ENCODE measurements at regions not wholly inside any gene's neighbourhood (a gene's known extent, or its start where the extent isn't known, plus 50 kb on each side); places are given as distances from the start of the nearest gene placed in this dataset.

DNA sequence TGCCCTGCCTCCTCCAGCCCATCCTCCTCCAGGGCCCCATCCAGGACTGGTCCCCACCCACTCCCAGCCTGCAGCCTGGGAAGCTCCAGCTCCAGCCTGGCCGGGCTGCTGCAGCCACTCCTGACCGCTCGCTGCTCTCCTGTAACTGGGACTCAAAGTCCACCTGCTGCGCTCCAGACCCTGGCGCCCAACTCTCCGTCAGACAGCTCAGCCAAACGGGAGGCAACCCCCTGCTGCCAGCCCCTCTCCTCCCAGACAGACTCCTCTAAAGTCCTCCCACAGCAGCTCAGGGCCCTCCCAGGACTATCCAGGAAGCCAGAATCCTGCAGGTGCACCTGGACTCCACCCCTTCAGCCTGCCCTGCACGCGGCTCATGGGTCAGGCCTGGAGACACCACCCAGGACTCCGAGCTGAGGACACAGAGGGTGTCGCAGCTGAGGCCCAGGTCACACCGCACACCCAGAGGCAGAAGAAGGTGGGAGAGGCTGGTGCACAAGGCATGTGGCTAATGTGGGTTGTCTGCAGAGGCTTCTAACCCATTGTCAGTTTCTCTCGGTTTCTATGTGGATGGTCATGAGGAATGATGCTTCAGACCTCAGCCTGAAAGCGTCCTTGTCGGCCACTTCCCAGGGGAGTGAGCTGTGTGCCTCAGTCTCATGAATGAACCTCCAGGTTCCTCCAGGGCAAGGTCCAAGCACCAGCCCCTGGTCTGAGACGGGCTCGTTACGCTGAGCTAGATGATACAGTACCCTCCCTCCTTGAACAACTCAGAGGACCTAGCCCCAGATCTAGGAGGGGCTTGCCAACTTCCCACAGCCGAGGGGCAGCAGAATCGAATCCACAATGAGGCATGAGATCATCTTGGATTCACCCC lies 1514.8 kb downstream of the TBC1D22A start:
- DNase-seq, result no peak

DNA sequence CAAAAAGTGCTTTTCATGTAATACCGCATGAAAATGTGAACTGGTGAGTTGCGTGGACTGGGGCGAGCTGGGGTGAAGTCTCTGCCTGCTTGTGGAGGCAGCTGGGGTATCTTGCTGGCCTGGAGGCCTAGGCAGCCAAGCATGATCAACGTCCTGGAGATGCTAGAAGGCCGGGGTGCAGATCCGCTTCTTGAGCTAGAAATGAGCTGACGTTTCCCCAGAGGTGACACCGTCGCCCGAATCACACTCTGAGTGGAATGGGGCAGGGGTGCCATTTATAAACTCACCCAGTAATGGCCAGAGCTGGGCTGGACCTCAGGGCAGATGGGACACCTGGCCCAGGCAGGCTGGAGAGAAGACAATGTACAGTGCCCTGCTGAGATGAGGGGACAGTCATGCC lies 1513.0 kb downstream of the TBC1D22A start:
- DNase-seq, result no peak

DNA sequence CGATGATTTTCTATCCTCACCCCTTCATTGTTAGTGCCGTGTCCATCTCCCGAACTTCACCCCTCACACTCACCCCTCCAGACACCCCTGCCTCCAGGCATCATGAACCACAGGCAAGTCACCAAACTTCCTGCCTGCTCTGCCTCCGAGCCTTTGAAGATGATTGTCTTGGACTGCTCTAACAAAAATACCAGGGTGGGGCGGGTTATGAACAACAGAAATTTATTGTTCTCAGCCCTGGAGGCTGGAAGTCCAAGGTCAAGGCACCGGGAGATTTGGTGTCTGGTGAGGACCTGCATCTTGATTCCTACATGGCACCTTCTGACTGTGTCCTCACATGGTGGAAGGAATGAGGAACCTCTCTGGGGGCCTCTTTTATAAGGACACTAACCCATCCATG lies 1508.3 kb downstream of the TBC1D22A start:
- no peak for DNase-seq

DNA sequence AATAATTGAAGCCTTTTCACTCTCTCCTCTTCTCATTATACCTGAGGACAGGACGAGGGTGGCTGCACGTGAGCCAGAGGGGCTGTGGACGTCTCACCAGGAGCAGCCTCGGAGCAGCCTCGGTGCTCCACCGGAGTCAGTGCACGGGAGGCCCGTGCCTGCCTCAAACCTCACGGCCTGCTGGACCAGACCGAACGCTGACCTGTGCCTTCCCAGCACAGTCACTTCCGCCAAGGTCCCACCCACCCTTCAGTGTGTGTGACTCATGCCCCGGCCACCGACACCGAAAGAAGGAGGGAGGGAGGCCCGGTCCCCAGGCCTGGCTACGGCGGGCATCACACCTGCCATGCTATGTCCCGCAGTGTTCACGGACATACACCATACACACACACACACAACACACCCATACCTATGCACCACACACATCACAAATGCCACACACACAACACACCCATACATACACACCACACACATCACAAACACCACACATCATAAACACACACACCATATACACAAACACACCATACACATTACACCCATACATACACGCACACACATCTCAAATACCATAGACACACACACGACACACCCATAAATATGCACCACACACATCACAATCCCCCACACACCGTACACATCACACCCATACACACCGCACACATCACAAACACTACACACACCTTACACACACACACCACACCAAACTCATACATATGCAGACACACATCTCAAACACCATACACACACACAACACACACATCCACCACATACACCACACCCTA lies 1506.5 kb downstream of the TBC1D22A start:
- DNase-seq, result no peak

DNA sequence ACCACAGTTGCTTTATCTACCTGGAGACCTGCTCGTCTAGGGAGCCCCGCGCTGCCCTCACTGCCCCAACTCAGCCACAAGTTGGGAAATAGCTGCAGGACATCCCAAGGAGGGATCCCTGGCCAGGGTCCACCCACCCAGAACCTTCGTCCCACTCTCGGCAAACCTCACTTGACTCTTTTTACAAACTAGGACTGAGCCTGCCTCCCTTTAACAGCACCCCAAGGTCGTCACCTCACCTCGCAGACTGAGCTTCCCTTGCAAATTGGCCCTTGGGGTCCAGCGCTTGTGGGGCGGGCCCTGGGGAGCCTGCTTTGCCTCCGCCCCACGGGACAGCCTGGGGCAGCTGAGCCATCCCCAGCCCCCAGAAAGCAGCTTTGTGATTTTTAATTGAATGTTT lies 1505.8 kb downstream of the TBC1D22A start:
- no peak for DNase-seq

DNA sequence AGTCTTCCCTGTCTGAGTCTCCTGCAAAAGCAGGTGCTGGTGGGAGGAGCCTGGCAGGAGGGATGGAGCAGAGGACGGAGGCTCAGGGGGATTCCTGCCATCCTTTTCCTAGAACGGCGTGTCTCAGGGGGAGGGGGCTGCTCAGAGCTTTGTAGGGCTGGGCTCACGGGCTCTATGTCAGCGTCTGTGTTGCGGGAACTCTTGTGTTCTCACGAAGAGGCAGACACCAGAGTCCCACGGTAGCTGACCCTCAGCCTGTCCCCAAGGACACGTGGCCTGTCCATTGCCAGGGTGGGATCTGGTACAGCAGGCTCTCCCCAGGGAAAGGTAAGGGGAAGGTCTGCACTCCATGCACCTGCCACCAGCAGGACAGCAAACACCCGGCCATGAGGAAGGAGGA lies 1505.2 kb downstream of the TBC1D22A start:
- no peak for DNase-seq

DNA sequence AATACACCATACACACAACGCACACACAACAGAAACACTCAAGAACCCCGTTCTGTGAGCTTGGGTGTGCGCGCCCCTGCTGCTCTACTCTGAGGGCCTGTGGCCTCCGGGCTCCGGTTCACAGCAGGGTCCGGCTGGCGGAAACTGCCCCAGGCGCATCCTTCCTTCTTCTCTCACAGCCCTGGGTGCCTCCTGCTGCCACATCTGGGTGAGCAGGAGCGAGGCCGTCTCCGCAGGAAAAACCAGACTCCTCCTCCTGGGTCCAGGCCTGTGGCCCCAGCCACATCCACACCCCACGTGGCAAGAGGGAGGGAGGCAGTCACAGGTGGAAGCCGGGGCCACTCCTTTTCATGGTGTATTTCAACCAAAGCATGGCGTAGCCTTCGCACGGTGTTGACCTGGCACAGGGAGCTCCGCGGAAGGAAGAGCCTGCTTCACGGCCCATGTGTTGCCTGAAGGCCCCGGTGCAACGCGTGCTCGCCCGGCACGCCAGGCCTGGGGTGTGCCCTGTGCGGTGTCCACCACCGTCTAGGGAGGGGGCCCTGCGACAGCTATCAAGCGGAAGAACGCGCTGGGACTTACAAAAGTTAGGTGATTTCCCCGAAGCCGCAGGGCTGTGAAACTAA lies 1502.7 kb downstream of the TBC1D22A start:
- no peak for DNase-seq

DNA sequence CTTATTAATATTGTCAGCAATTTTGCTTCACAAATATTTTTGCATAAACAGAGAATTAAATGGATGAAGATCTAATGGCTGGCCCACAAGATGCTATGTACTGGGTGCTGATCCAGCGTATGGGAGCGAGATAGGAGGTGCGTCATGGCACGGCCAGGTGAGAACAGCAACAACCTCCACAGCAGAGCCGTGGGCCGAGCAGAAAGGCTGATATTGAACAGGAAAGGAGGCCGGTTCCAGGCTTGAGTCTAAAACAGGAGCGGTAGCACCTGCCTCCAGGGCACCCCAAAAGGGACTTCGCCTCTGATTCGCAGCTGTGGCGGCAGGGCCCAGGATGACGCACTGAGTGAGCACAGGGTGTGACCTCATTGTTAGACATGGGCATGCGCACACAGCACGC lies 1502.1 kb downstream of the TBC1D22A start:
- no peak for DNase-seq

DNA sequence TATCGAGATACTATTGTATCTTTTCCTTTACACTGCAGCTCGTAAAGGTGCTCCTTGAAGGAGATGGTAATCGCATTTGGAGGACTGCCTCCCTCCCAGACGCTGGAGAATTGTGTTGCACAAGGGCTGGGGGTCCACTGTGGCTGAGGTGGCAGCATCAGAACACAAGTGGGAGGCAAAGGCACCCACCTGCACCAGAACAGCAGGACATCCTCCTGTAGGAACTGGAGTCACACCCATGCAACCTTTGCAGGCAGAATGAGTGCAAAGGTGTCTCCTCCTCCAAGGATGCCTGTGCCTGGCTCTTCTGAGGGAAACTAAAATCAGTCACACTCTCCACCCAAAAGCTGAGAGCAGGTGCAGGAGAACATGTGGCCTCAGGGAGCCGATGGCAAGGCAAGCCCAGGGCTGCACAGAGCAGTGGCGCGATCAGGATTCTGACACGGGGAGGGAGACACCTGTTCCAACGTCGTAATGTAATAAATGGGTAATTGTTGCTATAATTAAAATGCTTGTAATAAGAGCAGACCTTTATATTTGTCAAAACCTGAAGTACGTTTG lies 1501.4 kb downstream of the TBC1D22A start:
- no peak for DNase-seq

DNA sequence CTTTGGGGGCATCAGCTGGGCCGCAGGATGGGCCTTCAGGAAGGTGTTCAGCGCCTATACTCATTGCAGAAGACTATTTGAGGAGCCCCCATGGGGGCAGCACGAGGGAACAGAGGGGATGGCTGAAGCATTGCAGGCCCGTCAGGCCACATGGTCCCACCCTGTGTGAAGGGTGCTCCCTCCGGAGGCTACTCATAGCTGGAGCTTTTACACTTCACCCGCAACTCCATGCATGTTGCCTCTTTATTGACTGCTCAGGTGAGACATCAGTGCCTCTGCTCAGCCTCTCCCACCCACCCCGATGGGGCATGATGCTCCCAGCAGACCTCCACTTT lies 1500.9 kb downstream of the TBC1D22A start:
- no peak for DNase-seq

DNA sequence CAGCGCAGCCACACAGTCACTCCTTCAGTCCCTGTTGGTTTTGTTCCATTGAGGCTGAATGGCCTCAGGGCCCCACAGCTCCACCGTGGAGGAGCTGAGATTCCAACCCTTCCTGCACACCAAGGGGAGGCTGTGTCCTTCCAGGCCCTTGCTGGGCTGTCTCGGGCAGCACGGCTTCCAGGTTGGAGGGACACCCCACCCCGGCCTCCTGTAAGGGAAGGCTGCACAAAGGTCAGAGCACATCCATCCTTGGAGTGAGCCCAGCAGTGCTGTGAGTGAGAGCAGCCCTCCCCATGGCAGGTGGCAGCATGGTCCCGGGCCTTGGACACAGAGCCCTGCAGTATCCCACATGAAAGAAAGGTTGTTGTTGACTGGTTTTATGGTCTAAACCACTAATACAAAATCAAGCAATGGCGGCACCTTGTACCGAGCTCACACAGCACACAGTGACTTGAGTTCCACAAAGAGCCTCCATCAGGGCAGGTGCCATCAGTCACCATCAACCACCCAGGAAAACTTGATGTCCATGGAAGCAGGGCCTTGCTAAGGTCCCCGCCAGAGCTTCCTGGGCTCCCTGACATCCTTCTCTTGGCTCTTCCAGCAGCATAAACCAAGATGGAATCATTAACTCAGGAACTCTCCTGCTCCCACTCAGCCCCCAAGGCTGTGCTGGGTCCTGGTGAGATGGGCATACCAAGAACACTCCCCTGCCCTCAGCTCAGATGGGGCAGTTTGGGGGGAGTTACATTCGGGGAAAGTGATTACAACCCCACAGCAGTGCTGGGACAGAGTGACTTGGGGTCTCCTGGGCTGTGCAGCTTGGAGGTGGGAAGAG lies 1500.4 kb downstream of the TBC1D22A start:
- no peak for DNase-seq

DNA sequence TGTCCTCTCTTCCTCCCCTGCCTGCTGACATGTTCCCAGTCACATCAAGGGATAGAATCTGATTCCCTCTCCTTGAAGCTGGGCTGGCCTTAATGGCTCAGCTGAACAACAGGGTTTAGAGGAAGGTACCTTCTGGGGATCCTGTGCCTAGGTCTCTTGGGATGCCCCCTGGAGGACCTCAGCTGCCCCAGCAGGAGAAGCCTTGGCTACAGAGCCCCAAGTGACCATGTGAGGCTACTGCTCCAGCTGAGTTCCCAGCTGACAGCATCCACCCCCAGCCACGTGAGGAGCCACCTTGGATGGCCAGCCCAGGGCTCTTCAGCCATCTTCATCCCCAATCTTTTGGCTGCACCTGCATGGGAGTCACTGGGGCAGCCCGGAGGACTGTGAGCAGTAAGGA lies 1499.3 kb downstream of the TBC1D22A start:
- DNase-seq, result no peak

DNA sequence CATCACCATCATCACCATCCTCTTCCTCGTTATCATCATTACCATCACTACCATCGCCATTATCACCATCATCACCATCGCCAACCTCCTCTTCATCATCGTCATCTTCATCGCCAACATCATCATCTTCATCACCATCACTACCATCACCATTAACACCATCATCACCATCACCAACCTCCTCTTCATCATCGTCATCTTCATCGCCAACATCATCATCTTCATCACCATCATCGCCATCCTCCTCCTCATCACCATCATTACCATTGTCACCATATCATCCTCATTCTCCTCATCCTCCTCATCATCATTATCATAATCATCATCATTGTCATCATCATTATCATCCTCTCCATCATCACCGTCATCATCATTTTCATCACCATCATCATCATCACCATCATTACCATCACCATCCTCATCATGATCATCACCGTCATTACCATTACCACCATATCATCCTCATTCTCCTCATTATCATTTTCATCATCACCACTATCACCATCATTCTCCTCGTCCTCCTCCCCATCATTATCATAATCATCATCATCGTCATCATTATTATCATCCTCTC lies 1498.7 kb downstream of the TBC1D22A start:
- no peak for DNase-seq

DNA sequence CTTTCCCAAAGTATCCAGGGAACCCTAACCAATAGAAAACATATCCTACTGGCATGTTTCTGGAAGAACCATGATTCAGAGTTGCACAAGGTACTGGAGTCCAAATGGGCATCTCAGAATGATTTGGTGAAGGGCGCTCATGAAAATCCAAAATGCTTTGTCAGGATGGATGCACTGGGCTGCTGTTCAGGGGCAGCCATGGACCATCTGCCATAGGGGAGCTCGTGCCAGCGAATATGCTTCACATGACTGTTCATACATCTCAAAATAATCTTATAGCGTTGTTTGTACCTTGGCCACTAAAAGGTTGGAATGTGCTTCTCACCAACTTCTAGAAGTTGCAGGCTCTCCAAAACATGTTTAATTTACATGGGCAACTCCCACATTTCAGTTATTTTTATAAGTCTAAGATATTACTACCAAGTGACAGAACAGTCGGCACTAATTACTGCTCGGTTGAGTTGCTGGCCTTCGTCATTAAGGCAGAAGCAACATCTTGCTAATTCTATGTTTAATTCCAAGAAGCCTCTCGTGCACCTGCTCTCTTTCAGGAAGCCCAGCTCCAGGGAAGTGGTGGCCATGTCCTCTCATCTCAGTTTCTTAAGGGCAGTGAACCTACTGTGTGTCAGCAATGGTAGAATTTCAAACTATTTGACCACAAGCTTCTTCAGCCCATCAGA lies 1497.7 kb downstream of the TBC1D22A start:
- no peak for DNase-seq

DNA sequence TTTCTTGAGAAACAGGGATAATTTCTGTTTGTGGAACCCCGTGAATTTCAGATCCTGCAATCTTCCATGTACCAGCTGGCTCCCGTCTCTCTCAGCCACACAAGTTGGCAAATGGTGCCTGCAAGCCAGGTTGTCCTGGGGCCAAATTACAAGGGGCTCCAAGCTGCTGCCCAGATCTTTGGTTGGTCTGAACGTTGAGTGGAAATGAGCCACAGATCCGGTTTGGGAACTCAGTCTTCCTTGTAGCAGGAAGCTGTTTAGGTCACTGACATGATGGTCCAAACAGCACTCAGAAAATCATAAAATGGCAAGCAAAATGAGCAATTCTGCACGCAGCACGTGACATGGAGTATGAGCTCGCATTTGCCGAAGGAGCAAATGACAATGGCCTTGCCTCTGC lies 1496.4 kb downstream of the TBC1D22A start:
- DNase-seq, result no peak

DNA sequence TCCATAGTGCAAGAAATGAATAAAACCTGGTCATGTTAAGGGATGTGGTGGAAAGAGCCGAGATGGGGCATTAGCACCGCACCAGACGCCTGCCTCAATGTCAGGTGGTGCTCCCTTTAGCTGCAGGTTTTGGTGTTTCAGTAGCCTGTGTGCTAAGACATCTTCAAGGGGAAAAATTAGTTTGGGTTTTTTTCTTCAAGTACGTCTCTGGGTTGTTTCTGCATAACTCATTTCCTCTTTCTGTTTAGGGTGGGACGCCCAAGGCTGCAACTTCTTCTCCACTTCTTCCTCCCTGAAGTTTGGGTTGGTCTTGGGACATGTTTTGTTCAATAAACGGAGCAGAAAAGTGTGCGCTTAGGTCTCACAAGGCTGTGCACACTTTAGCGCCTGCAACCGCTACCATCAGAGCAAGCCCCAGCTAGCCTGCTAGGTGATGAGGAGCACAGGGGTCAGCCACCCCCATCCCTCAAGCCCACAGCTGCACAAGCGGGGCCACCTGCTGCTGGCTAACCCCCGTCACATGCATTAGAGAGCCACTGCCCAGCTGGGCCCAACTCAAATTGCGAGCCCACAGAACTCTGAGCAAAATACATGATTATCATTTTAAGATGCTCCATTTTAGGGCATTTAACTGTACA lies 1495.7 kb downstream of the TBC1D22A start:
- no peak for DNase-seq

DNA sequence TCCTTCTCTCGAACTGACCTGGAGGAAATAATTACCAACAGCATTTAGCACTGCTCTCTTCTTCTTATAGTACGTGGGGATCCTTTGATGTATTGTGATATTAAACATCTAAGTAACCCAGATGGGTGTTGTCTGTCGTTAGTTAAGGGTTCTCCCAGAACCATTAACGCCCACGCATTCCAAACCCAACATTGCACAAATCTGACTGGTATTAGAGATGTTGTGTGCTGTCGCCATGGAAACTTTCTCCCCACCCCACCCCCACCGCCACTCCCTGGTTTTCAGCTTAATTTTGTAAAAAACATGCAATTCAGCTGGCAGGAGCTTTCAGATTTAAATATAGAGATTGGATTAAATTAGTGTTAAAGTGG lies 1495.2 kb downstream of the TBC1D22A start:
- DNase-seq, result no peak

DNA sequence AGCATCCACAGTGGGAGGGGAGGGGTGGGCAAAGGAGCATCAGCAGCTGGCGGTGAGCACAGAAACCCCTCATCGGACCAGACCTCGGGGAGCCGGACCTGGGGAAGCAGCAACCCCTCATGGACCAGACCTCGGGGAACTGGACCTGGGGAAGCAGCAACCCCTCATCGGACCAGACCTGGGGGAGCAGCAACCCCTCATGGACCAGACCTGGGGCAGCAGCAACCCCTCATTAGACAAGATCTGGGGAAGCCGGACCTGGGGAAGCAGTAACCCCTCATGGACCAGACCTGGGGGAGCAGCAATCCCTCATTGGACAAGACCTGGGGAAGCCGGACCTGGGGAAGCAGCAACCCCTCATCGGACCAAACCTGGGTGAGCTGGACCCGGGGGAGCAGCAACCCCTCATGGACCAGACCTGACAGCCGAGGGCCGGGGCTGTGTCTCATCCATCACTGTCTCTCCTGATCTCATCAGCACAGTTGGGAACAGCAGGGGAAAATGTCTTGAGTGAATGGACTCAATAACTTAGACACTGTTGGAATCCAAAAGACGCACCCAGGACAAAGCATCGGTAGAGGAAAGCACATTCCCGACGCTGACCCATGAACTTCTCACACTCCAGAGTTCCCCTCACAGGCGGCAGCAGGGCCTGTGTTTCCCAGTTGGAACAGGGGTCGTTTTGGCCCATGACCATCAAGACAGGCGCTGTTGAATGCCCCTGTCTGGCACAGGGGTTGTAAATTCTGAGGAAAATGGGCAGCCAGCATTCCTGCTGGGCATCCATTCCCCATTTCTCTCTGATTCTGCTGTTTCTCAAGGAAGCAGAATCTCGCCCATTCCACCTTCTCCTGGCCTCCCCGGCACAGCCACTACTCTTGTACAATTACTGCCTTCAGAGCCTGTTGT lies 1494.6 kb downstream of the TBC1D22A start:
- DNase-seq, result no peak

DNA sequence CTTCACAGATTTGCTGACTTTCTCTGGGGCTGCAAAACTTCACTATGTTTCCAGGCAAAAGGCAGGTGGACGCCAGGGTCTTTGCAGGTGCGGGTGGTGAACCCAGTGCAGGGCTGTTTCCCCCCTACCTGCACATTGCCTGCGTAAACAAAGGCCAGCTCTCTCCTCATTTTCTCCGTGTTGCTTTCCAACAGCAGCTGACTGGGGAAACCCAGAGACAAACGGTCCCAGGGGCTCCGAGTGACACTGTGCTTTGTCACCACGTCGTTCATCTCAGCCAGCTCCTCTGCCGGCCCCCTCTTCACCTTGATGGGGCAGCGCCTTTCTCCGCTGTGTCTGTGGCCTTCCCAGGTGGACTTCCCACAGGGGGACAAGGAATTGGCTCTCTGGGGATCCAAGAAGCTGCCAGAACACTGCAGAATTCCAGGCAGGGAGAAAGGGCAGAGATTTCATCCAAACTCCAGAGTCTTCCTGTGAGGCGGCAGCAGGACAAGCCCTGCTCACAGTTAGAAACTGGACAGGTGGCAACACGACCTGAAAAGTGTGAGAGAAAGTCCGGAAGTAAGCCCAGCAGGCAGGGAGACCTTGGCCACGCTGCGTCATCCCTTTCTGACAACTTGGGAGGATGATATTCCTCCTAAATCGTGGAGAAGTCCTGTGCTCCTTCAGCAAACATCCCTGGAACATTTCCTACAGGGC lies 1493.7 kb downstream of the TBC1D22A start:
- no peak for DNase-seq

All from NCI-H345 (cell line).